Smooth muscle cell (in vitro differentiated cells): ENCODE measurements at regions not wholly inside any gene's neighbourhood (a gene's known extent, or its start where the extent isn't known, plus 50 kb on each side); places are given as distances from the start of the nearest gene placed in this dataset.

Experiments
- DNase-seq: peaks from one replicate; lab custom pipeline; 2025; ENCODE audit not compliant: unreplicated experiment; lab: John Stamatoyannopoulos, UW
- H2AFZ ChIP-seq: fragments of 200-600 bp; sonication (generic); 2 replicates; pipeline ENCODE4 v1.6.0; 2016; ENCODE audit warnings: antibody characterized with exemption, low read depth, mild to moderate bottlenecking
- H3F3A ChIP-seq: fragments of 200-600 bp; sonication (generic); 2 replicates; pipeline ENCODE4 v1.6.0; 2017; ENCODE audit warnings: antibody characterized with exemption, low read depth
- H3K27ac ChIP-seq: fragments of 200-600 bp; sonication (generic); 2 replicates; pipeline ENCODE4 v1.5.1; 2016; ENCODE audit warnings: low read depth, mild to moderate bottlenecking
- H3K27me3 ChIP-seq: fragments of 200-600 bp; sonication (generic); 2 replicates; pipeline ENCODE4 v1.6.1; 2016; ENCODE audit warnings: low read depth, mild to moderate bottlenecking
- H3K36me3 ChIP-seq: fragments of 200-600 bp; sonication (generic); 2 replicates; pipeline ENCODE4 v1.5.1; 2016; ENCODE audit warnings: low read depth
- H3K4me1 ChIP-seq: fragments of 200-600 bp; sonication (generic); 2 replicates; pipeline ENCODE4 v1.5.1; 2016; ENCODE audit warnings: low read depth
- H3K4me2 ChIP-seq: fragments of 200-600 bp; sonication (generic); 2 replicates; pipeline ENCODE4 v1.6.0; 2016; ENCODE audit warnings: mild to moderate bottlenecking
- H3K4me3 ChIP-seq: fragments of 200-600 bp; sonication (generic); 2 replicates; pipeline ENCODE4 v1.5.1; 2016; ENCODE audit warnings: mild to moderate bottlenecking
- H3K79me2 ChIP-seq: fragments of 200-600 bp; sonication (generic); 2 replicates; pipeline ENCODE4 v1.6.0; 2016; ENCODE audit warnings: low read depth, mild to moderate bottlenecking
- H3K9ac ChIP-seq: fragments of 200-600 bp; sonication (generic); 2 replicates; pipeline ENCODE4 v1.6.0; 2016; ENCODE audit warnings: low read depth
- H3K9me3 ChIP-seq: fragments of 200-600 bp; sonication (generic); replicated peaks from 2 replicates; pipeline ENCODE4 v1.5.1; 2016; ENCODE audit warnings: low read depth
- H4K20me1 ChIP-seq: fragments of 200-600 bp; sonication (generic); 2 replicates; pipeline ENCODE4 v1.6.0; 2016; ENCODE audit warnings: low read depth
- WGBS: methylation state at CpG from one replicate; pipeline ENCODE4 v1.1.7; 2016; ENCODE audit warnings: low lambda C conversion rate; 5-methylcytosine and 5-hydroxymethylcytosine counted together
- TF ChIP-seq, protein P1 (sequence below): fragments of 200-600 bp; sonication (generic); IDR thresholded peaks from 2 replicates; pipeline ENCODE4 v1.5.1; 2017; ENCODE audit warnings: borderline replicate concordance, mild to moderate bottlenecking, antibody characterized with exemption; ENCODE audit not compliant: insufficient read depth, poor library complexity, severe bottlenecking

DNA sequence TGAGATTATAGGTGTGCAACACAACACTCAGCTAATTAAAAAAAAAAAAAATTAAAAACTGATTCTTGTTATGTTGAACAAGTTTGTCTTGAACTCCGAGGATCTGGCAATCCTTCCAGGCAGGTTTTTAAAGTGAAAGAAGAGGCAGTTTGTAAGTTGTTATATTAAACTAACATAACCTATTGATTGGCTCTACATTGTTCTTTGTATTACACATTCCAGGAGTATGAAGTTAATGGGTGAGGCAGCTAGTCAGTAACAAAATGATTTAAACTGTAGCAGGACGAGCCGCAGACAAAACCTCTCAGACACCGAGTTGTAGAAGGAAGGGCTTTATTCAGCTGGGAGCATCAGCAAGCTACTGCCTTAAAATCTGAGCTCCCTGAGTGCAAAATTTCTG lies 1953.9 kb upstream of the CDH6 start:
- H3K9me3 ChIP-seq = no peaks in the 10 kb centered on the region
- H3K4me3 ChIP-seq = no peak overlapping the region
- DNase-seq = no peak
- H3K27me3 ChIP-seq = no peaks in the 10 kb centered on the region
- H3K79me2 ChIP-seq = no peaks in the 10 kb centered on the region
- TF ChIP-seq, protein P1, sequence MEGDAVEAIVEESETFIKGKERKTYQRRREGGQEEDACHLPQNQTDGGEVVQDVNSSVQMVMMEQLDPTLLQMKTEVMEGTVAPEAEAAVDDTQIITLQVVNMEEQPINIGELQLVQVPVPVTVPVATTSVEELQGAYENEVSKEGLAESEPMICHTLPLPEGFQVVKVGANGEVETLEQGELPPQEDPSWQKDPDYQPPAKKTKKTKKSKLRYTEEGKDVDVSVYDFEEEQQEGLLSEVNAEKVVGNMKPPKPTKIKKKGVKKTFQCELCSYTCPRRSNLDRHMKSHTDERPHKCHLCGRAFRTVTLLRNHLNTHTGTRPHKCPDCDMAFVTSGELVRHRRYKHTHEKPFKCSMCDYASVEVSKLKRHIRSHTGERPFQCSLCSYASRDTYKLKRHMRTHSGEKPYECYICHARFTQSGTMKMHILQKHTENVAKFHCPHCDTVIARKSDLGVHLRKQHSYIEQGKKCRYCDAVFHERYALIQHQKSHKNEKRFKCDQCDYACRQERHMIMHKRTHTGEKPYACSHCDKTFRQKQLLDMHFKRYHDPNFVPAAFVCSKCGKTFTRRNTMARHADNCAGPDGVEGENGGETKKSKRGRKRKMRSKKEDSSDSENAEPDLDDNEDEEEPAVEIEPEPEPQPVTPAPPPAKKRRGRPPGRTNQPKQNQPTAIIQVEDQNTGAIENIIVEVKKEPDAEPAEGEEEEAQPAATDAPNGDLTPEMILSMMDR = no peak
- H3K4me1 ChIP-seq = no peaks in the 10 kb centered on the region
- H3K9ac ChIP-seq = no peak overlapping the region
- H3K36me3 ChIP-seq = no peaks in the 10 kb centered on the region
- 92% methylated on average over 4 of the region's 4 CpGs for WGBS
- H3K4me2 ChIP-seq = no peak overlapping the region
- H3K27ac ChIP-seq = no peak overlapping the region
- no peaks in the 10 kb centered on the region for H3F3A ChIP-seq
- no peaks in the 10 kb centered on the region for H4K20me1 ChIP-seq
- H2AFZ ChIP-seq = no peak overlapping the region

GRCh38 chr5:29238115-29238514 lies 1955.4 kb upstream of the CDH6 start:
- Histone ChIP-seq H3K4me2 (no peak overlapping the region), H3K27ac (no peak overlapping the region), H3K27me3 (no peaks in the 10 kb centered on the region), H2AFZ (no peak overlapping the region), H3K4me3 (no peak overlapping the region), H3K9ac (no peak overlapping the region), H3K4me1 (no peaks in the 10 kb centered on the region), H4K20me1 (no peaks in the 10 kb centered on the region), H3K36me3 (no peaks in the 10 kb centered on the region), H3F3A (no peaks in the 10 kb centered on the region), H3K9me3 (no peaks in the 10 kb centered on the region), H3K79me2 (no peaks in the 10 kb centered on the region)
- TF ChIP-seq, protein P1 = no peak
- 59% methylated on average over 1 of the region's 1 CpG for WGBS
- no peak for DNase-seq

DNA sequence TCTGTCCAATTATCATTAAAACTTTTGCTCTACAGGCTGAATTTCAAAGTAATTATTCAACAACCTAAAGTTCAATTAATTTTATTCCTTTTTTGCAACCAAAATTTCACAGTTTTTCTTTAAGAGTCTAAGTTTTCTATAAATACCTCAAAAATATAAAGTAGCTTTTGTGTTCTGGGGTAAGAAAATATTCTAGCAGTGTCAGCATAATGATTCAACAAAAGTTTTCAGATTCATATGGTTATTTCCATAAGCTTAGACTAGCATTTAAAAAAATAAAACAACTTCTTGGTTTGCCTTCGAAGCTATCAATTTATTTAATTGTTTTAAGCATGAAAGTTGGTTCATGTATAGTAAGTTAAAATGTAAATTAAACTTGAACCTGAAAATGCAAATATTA lies 1962.3 kb upstream of the CDH6 start:
- Histone ChIP-seq H3K4me2 (no peak overlapping the region), H3F3A (no peaks in the 10 kb centered on the region), H2AFZ (no peak overlapping the region), H3K36me3 (no peaks in the 10 kb centered on the region), H3K4me3 (no peak overlapping the region), H3K27me3 (no peaks in the 10 kb centered on the region), H3K4me1 (peaks cover 10% of the 10 kb centered on the region), H3K27ac (no peak overlapping the region), H4K20me1 (no peaks in the 10 kb centered on the region), H3K79me2 (no peaks in the 10 kb centered on the region), H3K9me3 (no peaks in the 10 kb centered on the region), H3K9ac (no peak overlapping the region)
- 95% methylated on average over 1 of the region's 1 CpG for WGBS
- no peak for DNase-seq
- TF ChIP-seq, protein P1 = no peak

DNA sequence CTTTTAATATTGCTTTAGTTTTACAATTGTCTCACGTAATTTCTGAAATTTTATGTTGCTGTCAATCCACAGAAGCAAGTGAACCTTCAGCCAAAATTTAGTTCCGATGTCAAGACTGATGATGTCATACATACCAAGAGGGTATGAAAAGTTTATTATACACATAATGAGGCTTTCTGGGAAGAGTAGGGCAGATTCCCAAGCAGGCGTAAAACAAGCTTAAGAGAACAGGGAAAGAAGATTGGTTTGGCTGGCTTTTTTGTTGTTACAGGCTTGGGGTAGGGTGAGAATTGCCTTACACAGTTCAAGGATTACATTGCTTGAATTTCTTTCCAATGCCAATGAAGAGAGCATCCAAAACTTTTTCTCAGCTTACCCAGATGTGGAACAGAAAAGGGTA lies 1962.9 kb upstream of the CDH6 start:
- H3F3A ChIP-seq = no peaks in the 10 kb centered on the region
- 72% methylated on average over 3 of the region's 3 CpGs for WGBS
- no peak overlapping the region for H3K9ac ChIP-seq
- no peak overlapping the region for H2AFZ ChIP-seq
- TF ChIP-seq, protein P1 = no peak
- no peaks in the 10 kb centered on the region for H3K9me3 ChIP-seq
- no peaks in the 10 kb centered on the region for H4K20me1 ChIP-seq
- peaks cover 10% of the 10 kb centered on the region for H3K4me1 ChIP-seq
- no peaks in the 10 kb centered on the region for H3K79me2 ChIP-seq
- H3K27me3 ChIP-seq = no peaks in the 10 kb centered on the region
- H3K36me3 ChIP-seq = no peaks in the 10 kb centered on the region
- H3K27ac ChIP-seq = no peak overlapping the region
- no peak overlapping the region for H3K4me2 ChIP-seq
- no peak for DNase-seq
- no peak overlapping the region for H3K4me3 ChIP-seq
